Cardiac fibroblast (primary cell): ENCODE measurements at regions not wholly inside any gene's neighbourhood (a gene's known extent, or its start where the extent isn't known, plus 50 kb on each side); places are given as distances from the start of the nearest gene placed in this dataset.
"Not testable (repeated sequence)": the region's sequence is repeated elsewhere in the genome, so short reads cannot be mapped to it uniquely, and the experiment has no call there.

Experiments used
- DNase-seq, 2 donors: peaks; one replicate each; pipeline versions ENCODE4 v3.0.0 to v3.0.0-alpha.2; 2010; ENCODE audit warnings: low read depth in 2 of 2
- H3K4me3 ChIP-seq, 2 donors: replicated peaks in 1 of 2; 1 replicate in 1 of 2; 2 replicates in 1 of 2; pipeline ENCODE4 v1.5.1; 2011; ENCODE audit warnings: low read depth in 2 of 2, low read length in 2 of 2, mild to moderate bottlenecking in 2 of 2, moderate library complexity in 1 of 2
- CTCF ChIP-seq: IDR thresholded peaks from one replicate; pipeline ENCODE4 v1.5.1; 2011; ENCODE audit warnings: low read depth, mild to moderate bottlenecking, low read length, inconsistent platforms

GRCh38 chr15:99464137-99464536 is 101.6 kb upstream of the MEF2A start:
- TF ChIP-seq CTCF: no peak
- no peak for DNase-seq
- H3K4me3 ChIP-seq: no peak overlapping the region

DNA sequence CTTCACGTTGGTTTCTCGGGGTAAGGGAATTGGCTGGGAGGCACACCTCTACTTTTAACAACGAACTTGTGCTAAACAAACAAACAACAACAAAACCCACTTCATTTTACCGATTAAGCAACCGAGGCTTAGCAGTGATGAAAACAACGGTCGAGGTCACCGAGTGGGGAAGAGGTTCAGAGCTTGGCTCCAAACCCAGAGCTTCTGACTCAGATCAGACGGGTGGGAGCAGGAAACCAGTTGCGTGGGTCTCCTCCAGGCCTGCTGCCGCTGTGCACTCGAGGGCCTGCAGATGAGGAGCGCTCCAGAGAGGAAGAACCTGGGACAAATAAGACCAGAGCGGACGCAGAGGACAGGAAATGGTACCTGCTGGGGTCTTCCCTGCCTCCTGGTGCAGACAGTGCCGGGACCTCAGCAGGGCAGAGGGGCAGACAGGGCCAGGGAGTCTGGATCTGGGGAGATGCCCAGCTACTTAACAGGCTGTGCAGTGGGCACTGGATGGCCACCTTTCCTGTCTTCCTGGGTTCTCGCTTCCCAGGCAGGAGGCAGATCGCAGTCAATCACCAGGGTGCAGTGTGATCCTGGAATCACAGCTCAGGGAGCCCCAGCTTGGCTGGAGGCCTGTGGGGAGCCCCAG is 99.0 kb upstream of the MEF2A start:
- DNase-seq: peak; percentile 73 to 79
- TF ChIP-seq CTCF: no peak
- no peak overlapping the region for H3K4me3 ChIP-seq

DNA sequence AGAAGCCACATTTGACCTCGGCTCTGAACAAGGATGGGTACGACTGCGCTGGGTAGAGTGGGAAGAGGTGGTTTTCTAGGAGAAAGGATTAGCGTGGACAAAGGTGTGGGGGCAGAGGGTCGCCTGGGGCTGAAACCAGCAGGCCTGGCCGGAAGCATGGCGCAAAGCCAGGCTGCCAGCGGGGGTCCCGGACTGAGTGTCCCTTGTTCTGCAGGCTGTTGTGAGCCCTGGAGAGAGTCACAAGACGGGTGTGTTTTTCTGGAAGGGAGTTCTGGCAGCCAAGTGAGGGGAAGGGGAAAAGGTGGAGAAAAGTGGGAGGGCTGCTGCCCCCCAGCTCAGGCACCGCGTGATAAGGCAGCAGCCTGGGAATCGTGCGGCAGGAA is 98.5 kb upstream of the MEF2A start:
- TF ChIP-seq CTCF: no peak
- no peak for DNase-seq
- no peak overlapping the region for H3K4me3 ChIP-seq

DNA sequence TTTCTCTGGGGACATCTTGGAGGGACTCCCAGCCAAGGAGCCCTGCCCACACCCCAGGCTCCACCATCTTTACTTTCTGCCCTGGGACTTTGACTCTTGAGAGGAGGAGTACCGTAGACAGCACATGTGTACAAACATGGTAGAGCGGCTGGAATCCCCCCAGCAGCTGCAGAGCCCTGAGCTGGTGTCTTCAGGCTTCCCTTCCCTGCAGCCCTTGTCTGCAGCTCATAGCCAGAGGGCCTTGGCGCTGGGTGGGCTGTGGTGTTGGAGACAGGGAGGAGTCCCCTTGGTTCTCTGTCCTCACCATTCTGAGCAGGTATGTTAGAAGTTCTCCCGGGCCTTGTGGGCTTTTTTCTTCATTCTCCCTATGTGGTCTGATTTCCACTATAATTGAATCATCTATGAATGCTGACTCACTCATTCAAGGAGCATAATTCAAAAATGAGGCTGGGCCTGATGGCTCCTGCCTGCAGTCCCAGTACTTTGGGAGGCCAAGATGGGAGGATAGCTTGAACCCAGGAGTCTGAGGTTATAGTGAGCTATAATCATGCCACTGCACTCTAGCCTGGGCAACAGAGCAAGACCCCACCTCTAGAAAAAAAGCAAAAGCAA is 97.8 kb upstream of the MEF2A start:
- DNase-seq: peak in 1 of 2 donors; percentile 46
- TF ChIP-seq CTCF: no peak
- H3K4me3 ChIP-seq: no peak overlapping the region

- DNase-seq, H3K4me3 ChIP-seq: not testable (repeated sequence)
Observed at GRCh38 chr15:99470204-99470603, 95.6 kb upstream of the MEF2A start.

- TF ChIP-seq CTCF: no peak
- no peak overlapping the region for H3K4me3 ChIP-seq
- DNase-seq: no peak
Observed at GRCh38 chr15:99472416-99473145, 93.2 kb upstream of the MEF2A start.
